Stimulated activated memory B cell treated with anti-CD40 and anti-IgM and Interleukin-4, amounts not matched to agents 10 μg/mL and 1 μg/mL and 100 μg/mL, for 72 hours (primary cell): ENCODE measurements at regions not wholly inside any gene's neighbourhood (a gene's known extent, or its start where the extent isn't known, plus 50 kb on each side); places are given as distances from the start of the nearest gene placed in this dataset.

Source experiments
- ATAC-seq: fragments of 150-1000 bp; cut with Tn5 transposase; 2 replicates; pipeline ENCODE4 v1.10.0; 2021
- H3K27ac Mint-ChIP-seq: one replicate; pipeline ENCODE4 v1.8.0; 2022; ENCODE audit warnings: mild to moderate bottlenecking, mixed read lengths
- H3K27me3 Mint-ChIP-seq: one replicate; pipeline ENCODE4 v1.8.0; 2022; ENCODE audit warnings: mixed read lengths
- H3K36me3 Mint-ChIP-seq: one replicate; pipeline ENCODE4 v1.8.0; 2022; ENCODE audit warnings: mixed read lengths
- H3K4me1 Mint-ChIP-seq: one replicate; pipeline ENCODE4 v1.8.0; 2022; ENCODE audit warnings: mixed read lengths
- H3K4me3 Mint-ChIP-seq: one replicate; pipeline ENCODE4 v1.8.0; 2022; ENCODE audit warnings: mild to moderate bottlenecking, moderate library complexity, mixed read lengths
- H3K9me3 Mint-ChIP-seq: one replicate; pipeline ENCODE4 v1.8.0; 2022; ENCODE audit warnings: mixed read lengths

GRCh38 chr3:72340476-72341379 lies 507.5 kb downstream of the SHQ1 start:
- no peaks in the 10 kb centered on the region for H3K36me3 Mint-ChIP-seq
- no peak overlapping the region for H3K4me3 Mint-ChIP-seq
- no peaks in the 10 kb centered on the region for H3K9me3 Mint-ChIP-seq
- peaks cover 14% of the 10 kb centered on the region for H3K4me1 Mint-ChIP-seq
- H3K27me3 Mint-ChIP-seq: no peaks in the 10 kb centered on the region
- no peak overlapping the region for H3K27ac Mint-ChIP-seq
- ATAC-seq: no peak

GRCh38 chr3:72340056-72340455 lies 508.2 kb downstream of the SHQ1 start:
- H3K27ac Mint-ChIP-seq: no peak overlapping the region
- H3K27me3 Mint-ChIP-seq: peaks cover 2% of the 10 kb centered on the region
- H3K4me1 Mint-ChIP-seq: peaks cover 7% of the 10 kb centered on the region
- H3K4me3 Mint-ChIP-seq: no peak overlapping the region
- no peak for ATAC-seq
- H3K9me3 Mint-ChIP-seq: no peaks in the 10 kb centered on the region
- no peaks in the 10 kb centered on the region for H3K36me3 Mint-ChIP-seq

GRCh38 chr3:72339670-72340030 lies 508.6 kb downstream of the SHQ1 start:
- Mint-ChIP-seq H3K9me3 (no peaks in the 10 kb centered on the region), H3K27ac (no peak overlapping the region), H3K4me3 (no peak overlapping the region), H3K4me1 (peaks cover 7% of the 10 kb centered on the region), H3K36me3 (no peaks in the 10 kb centered on the region), H3K27me3 (peaks cover 6% of the 10 kb centered on the region)
- no peak for ATAC-seq

- peaks cover 6% of the 10 kb centered on the region for H3K4me1 Mint-ChIP-seq
- H3K27me3 Mint-ChIP-seq: peaks cover 10% of the 10 kb centered on the region
- H3K27ac Mint-ChIP-seq: no peak overlapping the region
- H3K9me3 Mint-ChIP-seq: no peaks in the 10 kb centered on the region
- H3K36me3 Mint-ChIP-seq: no peaks in the 10 kb centered on the region
- ATAC-seq: no peak
- H3K4me3 Mint-ChIP-seq: no peak overlapping the region
Measured at GRCh38 chr3:72338942-72339669, 509.1 kb downstream of the SHQ1 start.

GRCh38 chr3:72338082-72338941 lies 509.9 kb downstream of the SHQ1 start:
- ATAC-seq: no peak
- no peaks in the 10 kb centered on the region for H3K4me1 Mint-ChIP-seq

GRCh38 chr3:72337480-72337855 lies 510.8 kb downstream of the SHQ1 start:
- no peaks in the 10 kb centered on the region for H3K36me3 Mint-ChIP-seq

More at GRCh38 chr3:72338082-72338941, 509.9 kb downstream of the SHQ1 start:
- Mint-ChIP-seq H3K4me3 (no peak overlapping the region), H3K27ac (no peak overlapping the region), H3K27me3 (peaks cover 10% of the 10 kb centered on the region), H3K36me3 (no peaks in the 10 kb centered on the region), H3K9me3 (no peaks in the 10 kb centered on the region)

GRCh38 chr3:72336821-72337479 lies 511.3 kb downstream of the SHQ1 start:
- H3K27ac Mint-ChIP-seq: no peak overlapping the region
- ATAC-seq: no peak
- H3K9me3 Mint-ChIP-seq: no peaks in the 10 kb centered on the region
- peaks cover 19% of the 10 kb centered on the region for H3K27me3 Mint-ChIP-seq
- H3K36me3 Mint-ChIP-seq: no peaks in the 10 kb centered on the region
- no peak overlapping the region for H3K4me3 Mint-ChIP-seq
- H3K4me1 Mint-ChIP-seq: no peaks in the 10 kb centered on the region

More at GRCh38 chr3:72337480-72337855, 510.8 kb downstream of the SHQ1 start:
- Mint-ChIP-seq H3K27ac (no peak overlapping the region), H3K27me3 (peaks cover 14% of the 10 kb centered on the region), H3K9me3 (no peaks in the 10 kb centered on the region), H3K4me1 (no peaks in the 10 kb centered on the region), H3K4me3 (no peak overlapping the region)
- no peak for ATAC-seq

GRCh38 chr3:72336114-72336651 lies 512.1 kb downstream of the SHQ1 start:
- Mint-ChIP-seq H3K9me3 (no peaks in the 10 kb centered on the region), H3K27ac (no peak overlapping the region), H3K4me1 (no peaks in the 10 kb centered on the region), H3K27me3 (peaks cover 22% of the 10 kb centered on the region), H3K36me3 (no peaks in the 10 kb centered on the region), H3K4me3 (no peak overlapping the region)
- no peak for ATAC-seq

GRCh38 chr3:72335458-72336095 lies 512.7 kb downstream of the SHQ1 start:
- Mint-ChIP-seq H3K4me1 (no peaks in the 10 kb centered on the region), H3K9me3 (no peaks in the 10 kb centered on the region), H3K4me3 (no peak overlapping the region), H3K36me3 (no peaks in the 10 kb centered on the region), H3K27me3 (peaks cover 22% of the 10 kb centered on the region), H3K27ac (no peak overlapping the region)
- ATAC-seq: no peak

- Mint-ChIP-seq H3K36me3 (no peaks in the 10 kb centered on the region), H3K4me1 (no peaks in the 10 kb centered on the region), H3K4me3 (no peak overlapping the region), H3K27me3 (peaks cover 22% of the 10 kb centered on the region), H3K27ac (no peak overlapping the region), H3K9me3 (no peaks in the 10 kb centered on the region)
- no peak for ATAC-seq
Measured at GRCh38 chr3:72334681-72335457, 513.4 kb downstream of the SHQ1 start.

- no peak for ATAC-seq
- Mint-ChIP-seq H3K27ac (no peak overlapping the region), H3K4me3 (no peak overlapping the region), H3K27me3 (peaks cover 34% of the 10 kb centered on the region), H3K36me3 (no peaks in the 10 kb centered on the region), H3K4me1 (no peaks in the 10 kb centered on the region), H3K9me3 (peaks cover 1% of the 10 kb centered on the region)
Measured at GRCh38 chr3:72332689-72333088, 515.6 kb downstream of the SHQ1 start.

- no peak overlapping the region for H3K4me3 Mint-ChIP-seq
- H3K27ac Mint-ChIP-seq: no peak overlapping the region
- H3K27me3 Mint-ChIP-seq: peaks cover 38% of the 10 kb centered on the region
- no peaks in the 10 kb centered on the region for H3K4me1 Mint-ChIP-seq
- no peak for ATAC-seq
- peaks cover 8% of the 10 kb centered on the region for H3K9me3 Mint-ChIP-seq
- no peaks in the 10 kb centered on the region for H3K36me3 Mint-ChIP-seq
Measured at GRCh38 chr3:72332036-72332435, 516.2 kb downstream of the SHQ1 start.

GRCh38 chr3:72331076-72331475 lies 517.2 kb downstream of the SHQ1 start:
- Mint-ChIP-seq H3K27ac (no peak overlapping the region), H3K36me3 (no peaks in the 10 kb centered on the region), H3K9me3 (peaks cover 10% of the 10 kb centered on the region), H3K27me3 (peaks cover 38% of the 10 kb centered on the region), H3K4me3 (no peak overlapping the region), H3K4me1 (no peaks in the 10 kb centered on the region)
- ATAC-seq: no peak
